Neural crest cell (in vitro differentiated cells): ENCODE measurements at regions not wholly inside any gene's neighbourhood (a gene's known extent, or its start where the extent isn't known, plus 50 kb on each side); places are given as distances from the start of the nearest gene placed in this dataset.

Source experiments
- DNase-seq: peaks from one replicate; pipeline ENCODE4 v3.0.0; 2021; ENCODE audit warnings: low read depth, mixed read lengths, low spot score
- H3K27ac Mint-ChIP-seq: one replicate; pipeline ENCODE4 v1.8.0; 2021; ENCODE audit warnings: mild to moderate bottlenecking, mixed read lengths; ENCODE audit not compliant: unreplicated experiment
- H3K27me3 Mint-ChIP-seq: 2 replicates; pipeline ENCODE4 v1.8.0; 2021; ENCODE audit warnings: low read depth, mild to moderate bottlenecking, mixed read lengths
- H3K36me3 Mint-ChIP-seq: 2 replicates; pipeline ENCODE4 v1.8.0; 2021; ENCODE audit warnings: low read depth, mild to moderate bottlenecking, mixed read lengths
- H3K4me1 Mint-ChIP-seq: 2 replicates; pipeline ENCODE4 v1.8.0; 2021; ENCODE audit warnings: mixed read lengths
- H3K4me3 Mint-ChIP-seq: one replicate; pipeline ENCODE4 v1.8.0; 2021; ENCODE audit warnings: mild to moderate bottlenecking, mixed read lengths
- H3K9me3 Mint-ChIP-seq: 2 replicates; pipeline ENCODE4 v1.8.0; 2021; ENCODE audit warnings: mixed read lengths
- CTCF ChIP-seq: fragments of 200-600 bp; sonication (generic); conservative IDR thresholded peaks from 2 replicates; pipeline ENCODE4 v1.5.0; 2021; ENCODE audit warnings: antibody characterized with exemption, mild to moderate bottlenecking

- no peak for TF ChIP-seq CTCF
- no peaks in the 10 kb centered on the region for H3K36me3 Mint-ChIP-seq
- no peaks in the 10 kb centered on the region for H3K4me1 Mint-ChIP-seq
- H3K9me3 Mint-ChIP-seq, result no peaks in the 10 kb centered on the region
- no peak overlapping the region for H3K27ac Mint-ChIP-seq
- H3K27me3 Mint-ChIP-seq, result no peaks in the 10 kb centered on the region
- H3K4me3 Mint-ChIP-seq, result no peak overlapping the region
- no peak for DNase-seq
Observed at GRCh38 chr10:124180947-124181549, 87.7 kb upstream of the CHST15 start.

GRCh38 chr10:124180044-124180745, 86.8 kb upstream of the CHST15 start:
- H3K4me1 Mint-ChIP-seq, result no peaks in the 10 kb centered on the region
- H3K4me3 Mint-ChIP-seq, result no peak overlapping the region
- no peak for TF ChIP-seq CTCF
- DNase-seq, result no peak
- H3K27ac Mint-ChIP-seq, result no peak overlapping the region
- no peaks in the 10 kb centered on the region for H3K36me3 Mint-ChIP-seq
- H3K9me3 Mint-ChIP-seq, result no peaks in the 10 kb centered on the region
- no peaks in the 10 kb centered on the region for H3K27me3 Mint-ChIP-seq

DNA sequence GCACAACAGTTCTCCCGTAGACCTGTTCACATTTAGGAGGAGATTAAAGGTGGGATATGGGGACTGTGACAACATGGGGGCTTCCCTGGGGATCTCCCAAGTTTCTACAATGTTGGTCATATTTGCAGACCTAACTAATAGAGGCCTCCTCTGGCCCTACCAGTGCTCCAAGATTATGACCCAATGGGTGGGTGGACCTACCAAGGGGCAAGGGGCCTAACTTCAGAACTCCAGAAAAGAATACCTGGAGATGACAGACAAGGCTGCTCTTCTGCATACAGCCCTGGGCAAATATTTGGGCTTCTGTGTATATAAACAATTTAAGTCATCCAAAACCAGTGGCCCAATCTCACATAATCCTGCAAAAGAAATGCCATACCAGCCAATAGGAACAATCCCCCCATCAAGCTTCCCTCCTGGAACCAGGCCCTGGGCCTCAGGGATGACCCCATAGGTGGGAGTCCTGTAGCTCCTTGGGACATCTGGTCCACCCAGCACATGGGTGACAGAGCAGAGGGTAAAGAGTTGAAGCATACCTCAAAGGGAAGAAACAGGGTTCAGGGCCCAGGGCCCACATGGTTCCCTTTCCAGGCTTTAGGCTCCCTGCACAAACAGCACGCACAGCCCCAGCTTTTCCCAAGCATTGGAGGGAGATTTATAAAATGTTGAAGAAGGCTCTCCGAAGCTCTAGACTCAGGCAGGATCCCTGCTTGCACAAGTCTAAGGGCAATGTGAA, 86.1 kb upstream of the CHST15 start:
- H3K27me3 Mint-ChIP-seq, result no peaks in the 10 kb centered on the region
- H3K4me1 Mint-ChIP-seq, result no peaks in the 10 kb centered on the region
- H3K27ac Mint-ChIP-seq, result no peak overlapping the region
- TF ChIP-seq CTCF, result no peak
- H3K4me3 Mint-ChIP-seq, result no peak overlapping the region
- no peaks in the 10 kb centered on the region for H3K36me3 Mint-ChIP-seq
- no peak for DNase-seq
- H3K9me3 Mint-ChIP-seq, result no peaks in the 10 kb centered on the region

DNA sequence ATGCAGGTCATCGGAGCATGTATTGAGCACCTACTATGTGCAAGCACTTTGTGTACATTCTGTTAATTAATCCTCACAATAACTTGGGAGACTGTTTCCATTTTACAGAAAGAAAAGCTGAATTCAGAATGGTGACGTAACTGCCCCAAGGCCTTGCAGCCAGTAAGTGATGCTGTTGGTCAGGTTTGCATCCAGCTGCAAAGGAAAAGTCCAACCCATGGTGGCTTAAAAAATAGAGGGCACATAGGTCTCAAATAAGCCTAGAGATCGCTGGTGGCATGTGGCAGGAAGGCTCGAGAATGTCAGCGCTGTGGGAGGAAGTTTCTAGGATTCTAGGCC, 83.8 kb upstream of the CHST15 start:
- no peaks in the 10 kb centered on the region for H3K36me3 Mint-ChIP-seq
- no peak for TF ChIP-seq CTCF
- no peaks in the 10 kb centered on the region for H3K27me3 Mint-ChIP-seq
- H3K9me3 Mint-ChIP-seq, result no peaks in the 10 kb centered on the region
- no peak overlapping the region for H3K27ac Mint-ChIP-seq
- DNase-seq, result no peak
- no peaks in the 10 kb centered on the region for H3K4me1 Mint-ChIP-seq
- no peak overlapping the region for H3K4me3 Mint-ChIP-seq

- Mint-ChIP-seq H3K4me3 (no peak overlapping the region), H3K36me3 (no peaks in the 10 kb centered on the region), H3K9me3 (no peaks in the 10 kb centered on the region), H3K27ac (no peak overlapping the region), H3K4me1 (no peaks in the 10 kb centered on the region), H3K27me3 (no peaks in the 10 kb centered on the region)
- DNase-seq, result no peak
- TF ChIP-seq CTCF, result no peak
Observed at GRCh38 chr10:124176349-124177179, 83.2 kb upstream of the CHST15 start.
